Stimulated activated effector memory CD8-positive, alpha-beta T cell treated with anti-CD3 and anti-CD28 coated beads, Interleukin-12 subunit alpha, Interleukin-12 subunit beta, amount 100 ng/mL, for 72 hours (primary cell): ENCODE measurements at regions not wholly inside any gene's neighbourhood (a gene's known extent, or its start where the extent isn't known, plus 50 kb on each side); places are given as distances from the start of the nearest gene placed in this dataset.

Experiments
- ATAC-seq: fragments of 150-1000 bp; cut with Tn5 transposase; 2 replicates; pipeline ENCODE4 v1.10.0; 2021
- DNase-seq, 2 donors: peaks; one replicate each; pipeline ENCODE4 v3.0.0; 2021 to 2022; ENCODE audit warnings: low spot score in 2 of 2
- H3K27ac Mint-ChIP-seq: one replicate; pipeline ENCODE4 v1.8.0; 2022; ENCODE audit warnings: mild to moderate bottlenecking, mixed read lengths
- H3K36me3 Mint-ChIP-seq: one replicate; pipeline ENCODE4 v1.8.0; 2022; ENCODE audit warnings: mild to moderate bottlenecking, mixed read lengths
- H3K4me1 Mint-ChIP-seq: one replicate; pipeline ENCODE4 v1.8.0; 2022; ENCODE audit warnings: mixed read lengths
- H3K4me3 Mint-ChIP-seq: one replicate; pipeline ENCODE4 v1.8.0; 2022; ENCODE audit warnings: mild to moderate bottlenecking, mixed read lengths
- H3K9me3 Mint-ChIP-seq: one replicate; pipeline ENCODE4 v1.8.0; 2022; ENCODE audit warnings: mixed read lengths

DNA sequence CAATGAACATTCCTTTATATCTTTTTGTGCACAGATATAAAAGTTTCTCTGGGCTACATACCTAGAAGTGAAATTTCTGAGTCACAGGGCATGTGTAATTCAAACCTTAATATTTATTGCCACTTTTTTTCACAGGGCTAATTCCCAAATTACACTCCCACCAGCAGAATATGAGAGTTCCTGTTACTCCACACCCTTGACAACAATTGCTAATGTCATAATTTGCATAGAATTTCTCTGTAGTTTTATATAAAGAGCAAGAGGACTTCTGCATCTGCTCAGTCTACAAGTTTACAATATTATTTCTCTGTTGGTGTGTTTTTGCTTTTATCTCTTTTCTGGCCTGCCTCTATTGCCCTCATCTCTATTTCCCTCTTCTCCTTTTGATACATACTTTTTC is 518.5 kb downstream of the ZNF608 start:
- DNase-seq = no peak
- no peak for ATAC-seq
- Mint-ChIP-seq H3K9me3 (peaks cover 19% of the 10 kb centered on the region), H3K4me1 (no peaks in the 10 kb centered on the region), H3K27ac (no peak overlapping the region), H3K4me3 (no peak overlapping the region), H3K36me3 (no peaks in the 10 kb centered on the region)

DNA sequence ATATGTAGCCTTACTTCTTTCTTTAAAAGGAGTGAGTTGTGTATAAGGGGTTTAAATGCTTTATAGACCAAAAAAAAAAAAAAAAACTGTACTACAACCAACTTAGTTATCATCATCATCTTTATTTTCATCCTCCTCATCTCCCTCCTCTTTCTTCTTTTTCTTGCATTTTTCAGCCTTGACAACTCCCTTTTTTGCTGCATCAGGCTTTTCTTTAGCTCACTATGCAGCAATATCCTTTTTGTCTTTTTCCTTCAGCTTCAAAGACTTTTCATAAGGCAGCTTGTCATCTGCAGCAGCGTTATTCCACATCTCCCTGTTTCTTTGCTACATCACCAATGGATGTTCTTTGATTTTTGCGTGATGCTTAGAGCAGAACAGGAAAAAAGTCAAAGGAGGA is 526.0 kb downstream of the ZNF608 start:
- DNase-seq = no peak
- Mint-ChIP-seq H3K36me3 (no peaks in the 10 kb centered on the region), H3K4me3 (no peak overlapping the region), H3K27ac (no peak overlapping the region), H3K9me3 (peaks cover 19% of the 10 kb centered on the region), H3K4me1 (no peaks in the 10 kb centered on the region)
- no peak for ATAC-seq

- Mint-ChIP-seq H3K27ac (no peak overlapping the region), H3K4me1 (no peaks in the 10 kb centered on the region), H3K9me3 (peaks cover 12% of the 10 kb centered on the region), H3K36me3 (no peaks in the 10 kb centered on the region), H3K4me3 (no peak overlapping the region)
- DNase-seq (no peak), ATAC-seq (no peak)
Observed at GRCh38 chr5:124212934-124213333, 533.5 kb downstream of the ZNF608 start.

- Mint-ChIP-seq H3K4me1 (no peaks in the 10 kb centered on the region), H3K4me3 (no peak overlapping the region), H3K36me3 (no peaks in the 10 kb centered on the region), H3K9me3 (peaks cover 15% of the 10 kb centered on the region), H3K27ac (no peak overlapping the region)
- ATAC-seq (no peak), DNase-seq (no peak)
Observed at GRCh38 chr5:124210111-124210910, 536.1 kb downstream of the ZNF608 start.

DNA sequence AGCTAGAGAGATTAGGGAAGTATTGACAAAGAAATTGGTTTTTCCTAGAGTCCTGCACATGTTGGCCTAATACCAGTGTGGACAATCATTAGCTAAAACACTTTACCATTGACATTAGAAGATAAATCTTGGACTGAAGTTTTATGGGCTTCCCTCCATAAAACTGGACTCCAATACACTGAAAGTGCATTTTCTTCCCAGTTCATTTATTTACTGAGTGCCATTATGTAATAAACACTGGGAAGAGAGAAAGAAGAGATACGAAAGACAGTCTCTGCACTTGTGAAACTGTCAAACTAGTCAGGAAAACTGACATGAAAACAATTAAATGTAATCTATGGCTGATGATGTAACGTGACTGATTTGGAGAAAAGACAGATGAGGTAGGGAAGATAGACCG is 539.3 kb downstream of the ZNF608 start:
- no peak for ATAC-seq
- Mint-ChIP-seq H3K4me3 (no peak overlapping the region), H3K36me3 (no peaks in the 10 kb centered on the region), H3K4me1 (no peaks in the 10 kb centered on the region), H3K27ac (no peak overlapping the region), H3K9me3 (peaks cover 10% of the 10 kb centered on the region)
- DNase-seq = no peak

GRCh38 chr5:124206540-124206939 is 539.9 kb downstream of the ZNF608 start:
- peaks cover 10% of the 10 kb centered on the region for H3K9me3 Mint-ChIP-seq
- H3K4me3 Mint-ChIP-seq = no peak overlapping the region
- no peaks in the 10 kb centered on the region for H3K4me1 Mint-ChIP-seq
- ATAC-seq (no peak), DNase-seq (no peak)
- no peaks in the 10 kb centered on the region for H3K36me3 Mint-ChIP-seq
- H3K27ac Mint-ChIP-seq = no peak overlapping the region

DNA sequence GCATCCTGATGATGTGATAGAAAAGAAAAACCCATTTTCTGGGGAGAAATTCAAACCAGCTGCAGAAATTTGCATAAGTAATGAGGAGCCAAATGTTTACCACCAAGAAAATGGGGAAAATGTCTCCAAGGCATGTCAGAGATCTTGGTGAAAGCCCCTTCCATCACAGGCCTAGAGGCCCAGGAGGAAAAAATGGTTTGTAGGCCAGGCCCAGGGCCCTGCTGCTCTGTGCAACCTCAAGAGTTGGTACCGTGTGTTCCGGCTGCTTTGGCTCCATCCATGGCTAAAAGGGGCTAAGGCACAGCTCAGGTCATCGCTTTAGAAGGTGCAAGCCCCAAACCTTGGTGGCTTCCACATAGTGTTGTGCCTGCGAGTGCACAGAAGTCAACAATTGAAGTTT is 543.1 kb downstream of the ZNF608 start:
- ATAC-seq (no peak), DNase-seq (no peak)
- Mint-ChIP-seq H3K36me3 (no peaks in the 10 kb centered on the region), H3K9me3 (peaks cover 8% of the 10 kb centered on the region), H3K4me3 (no peak overlapping the region), H3K4me1 (no peaks in the 10 kb centered on the region), H3K27ac (no peak overlapping the region)

DNA sequence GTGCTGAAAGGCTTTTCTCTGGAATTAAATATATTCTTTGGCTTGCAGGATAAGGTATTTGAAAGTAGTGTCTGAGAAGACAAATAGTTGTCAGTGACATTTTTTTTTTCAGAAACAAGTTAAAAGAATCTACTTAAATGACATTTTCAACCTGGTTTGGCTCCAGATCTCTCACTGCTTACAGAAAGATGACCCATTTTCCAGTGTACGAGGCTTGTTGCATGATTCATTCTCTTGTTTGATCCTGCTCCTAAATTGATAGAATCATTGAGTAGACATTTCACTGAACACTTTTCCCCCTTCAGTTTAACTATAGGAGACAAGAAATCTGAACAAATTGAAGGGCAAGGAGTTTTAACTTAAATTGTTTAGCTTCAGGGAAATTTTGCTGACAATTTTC is 546.1 kb downstream of the ZNF608 start:
- DNase-seq (no peak), ATAC-seq (no peak)
- Mint-ChIP-seq H3K36me3 (no peaks in the 10 kb centered on the region), H3K27ac (no peak overlapping the region), H3K4me1 (no peaks in the 10 kb centered on the region), H3K4me3 (no peak overlapping the region), H3K9me3 (peaks cover 9% of the 10 kb centered on the region)

GRCh38 chr5:124199893-124200292 is 546.5 kb downstream of the ZNF608 start:
- Mint-ChIP-seq H3K4me3 (no peak overlapping the region), H3K27ac (no peak overlapping the region), H3K9me3 (peaks cover 10% of the 10 kb centered on the region), H3K36me3 (no peaks in the 10 kb centered on the region), H3K4me1 (no peaks in the 10 kb centered on the region)
- ATAC-seq = no peak
- no peak for DNase-seq

GRCh38 chr5:124195411-124195810 is 551.0 kb downstream of the ZNF608 start:
- H3K4me1 Mint-ChIP-seq = no peaks in the 10 kb centered on the region
- no peaks in the 10 kb centered on the region for H3K36me3 Mint-ChIP-seq
- H3K9me3 Mint-ChIP-seq = peaks cover 17% of the 10 kb centered on the region
- ATAC-seq = no peak
- no peak overlapping the region for H3K4me3 Mint-ChIP-seq
- no peak for DNase-seq
- H3K27ac Mint-ChIP-seq = no peak overlapping the region

- peaks cover 22% of the 10 kb centered on the region for H3K9me3 Mint-ChIP-seq
- no peaks in the 10 kb centered on the region for H3K36me3 Mint-ChIP-seq
- no peak overlapping the region for H3K4me3 Mint-ChIP-seq
- no peak for DNase-seq
- no peak for ATAC-seq
- H3K27ac Mint-ChIP-seq = no peak overlapping the region
- no peaks in the 10 kb centered on the region for H3K4me1 Mint-ChIP-seq
Observed at GRCh38 chr5:124194282-124194681, 552.2 kb downstream of the ZNF608 start.

DNA sequence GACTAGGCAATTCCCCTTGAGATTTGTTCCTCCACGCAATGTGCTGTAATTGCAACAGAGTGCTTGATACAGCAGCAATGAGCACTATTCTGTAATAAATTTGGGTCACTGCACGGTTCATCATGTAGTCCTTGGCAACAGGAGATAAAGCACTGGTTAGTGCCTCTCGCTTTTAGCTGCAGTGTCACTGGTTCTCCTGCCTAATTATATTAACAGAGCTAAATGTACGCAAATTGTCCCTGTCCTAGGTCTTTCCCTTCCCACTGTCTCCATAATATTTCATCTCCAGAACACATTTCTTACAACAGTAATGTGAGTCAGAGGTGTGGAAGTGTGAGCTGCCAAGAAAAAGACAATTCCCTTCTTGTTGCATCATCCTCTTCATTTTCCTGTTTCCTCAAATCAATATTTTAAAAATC is 553.1 kb downstream of the ZNF608 start:
- no peak for DNase-seq
- no peak overlapping the region for H3K27ac Mint-ChIP-seq
- no peaks in the 10 kb centered on the region for H3K4me1 Mint-ChIP-seq
- no peaks in the 10 kb centered on the region for H3K36me3 Mint-ChIP-seq
- no peak overlapping the region for H3K4me3 Mint-ChIP-seq
- no peak for ATAC-seq
- peaks cover 19% of the 10 kb centered on the region for H3K9me3 Mint-ChIP-seq

- DNase-seq (no peak), ATAC-seq (no peak)
- Mint-ChIP-seq H3K4me3 (no peak overlapping the region), H3K36me3 (no peaks in the 10 kb centered on the region), H3K9me3 (peaks cover 16% of the 10 kb centered on the region), H3K4me1 (no peaks in the 10 kb centered on the region), H3K27ac (no peak overlapping the region)
Observed at GRCh38 chr5:124192716-124193115, 553.7 kb downstream of the ZNF608 start.

DNA sequence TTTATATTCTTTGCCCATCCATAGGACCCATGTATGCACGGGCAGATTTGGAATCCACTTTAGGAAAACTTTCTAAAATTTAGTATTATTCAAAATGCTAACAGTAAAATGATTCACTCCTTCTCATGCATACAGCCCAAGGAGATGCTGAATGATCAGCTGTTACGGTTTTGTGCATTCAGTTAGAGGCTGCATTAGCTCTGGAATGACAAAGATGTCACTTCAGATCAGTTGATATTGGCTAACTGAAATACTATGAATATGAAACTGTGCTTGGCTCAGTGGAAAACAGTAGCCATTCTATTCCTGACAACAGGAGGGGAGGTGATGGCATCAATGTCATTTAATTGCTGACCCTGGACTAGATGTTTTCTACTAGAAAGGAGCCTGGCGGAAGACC is 560.7 kb downstream of the ZNF608 start:
- no peak for ATAC-seq
- Mint-ChIP-seq H3K27ac (no peak overlapping the region), H3K9me3 (peaks cover 16% of the 10 kb centered on the region), H3K4me1 (no peaks in the 10 kb centered on the region), H3K36me3 (no peaks in the 10 kb centered on the region), H3K4me3 (no peak overlapping the region)
- no peak for DNase-seq

DNA sequence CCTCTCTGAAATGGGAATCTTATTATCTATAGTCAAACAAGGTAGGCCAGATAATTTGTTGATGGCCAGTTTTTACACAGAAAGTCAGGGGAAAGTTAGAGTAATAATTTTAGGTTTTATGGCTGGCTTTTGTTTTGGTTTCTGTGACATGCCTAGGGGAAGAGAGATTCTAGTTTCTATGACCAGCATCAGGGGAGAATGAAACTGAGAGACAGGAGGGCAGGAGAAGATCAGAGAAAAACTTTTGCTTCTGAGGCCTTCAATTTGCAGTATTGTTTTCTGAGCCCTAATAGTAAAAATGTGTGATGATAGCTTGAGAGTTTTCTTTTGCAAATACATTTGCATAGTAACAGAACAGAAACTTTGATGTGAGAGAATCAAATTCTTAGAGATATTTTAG is 564.3 kb downstream of the ZNF608 start:
- DNase-seq (no peak), ATAC-seq (no peak)
- peaks cover 11% of the 10 kb centered on the region for H3K9me3 Mint-ChIP-seq
- no peaks in the 10 kb centered on the region for H3K4me1 Mint-ChIP-seq
- no peak overlapping the region for H3K4me3 Mint-ChIP-seq
- no peaks in the 10 kb centered on the region for H3K36me3 Mint-ChIP-seq
- no peak overlapping the region for H3K27ac Mint-ChIP-seq

GRCh38 chr5:124180875-124181461 is 565.5 kb downstream of the ZNF608 start:
- Mint-ChIP-seq H3K36me3 (no peaks in the 10 kb centered on the region), H3K4me3 (no peak overlapping the region), H3K27ac (no peak overlapping the region), H3K4me1 (no peaks in the 10 kb centered on the region), H3K9me3 (peaks cover 11% of the 10 kb centered on the region)
- no peak for DNase-seq
- no peak for ATAC-seq
